GM12873 (cell line): ENCODE measurements at regions not wholly inside any gene's neighbourhood (a gene's known extent, or its start where the extent isn't known, plus 50 kb on each side); places are given as distances from the start of the nearest gene placed in this dataset.

Experiments used
- TF ChIP-seq, protein P1 (sequence below): IDR thresholded peaks from 2 replicates; pipeline ENCODE4 v1.5.1; 2012; ENCODE audit warnings: low read depth, mild to moderate bottlenecking, moderate library complexity, low read length, control low read depth; ENCODE audit not compliant: insufficient read depth; ENCODE audit errors: missing control alignments

DNA sequence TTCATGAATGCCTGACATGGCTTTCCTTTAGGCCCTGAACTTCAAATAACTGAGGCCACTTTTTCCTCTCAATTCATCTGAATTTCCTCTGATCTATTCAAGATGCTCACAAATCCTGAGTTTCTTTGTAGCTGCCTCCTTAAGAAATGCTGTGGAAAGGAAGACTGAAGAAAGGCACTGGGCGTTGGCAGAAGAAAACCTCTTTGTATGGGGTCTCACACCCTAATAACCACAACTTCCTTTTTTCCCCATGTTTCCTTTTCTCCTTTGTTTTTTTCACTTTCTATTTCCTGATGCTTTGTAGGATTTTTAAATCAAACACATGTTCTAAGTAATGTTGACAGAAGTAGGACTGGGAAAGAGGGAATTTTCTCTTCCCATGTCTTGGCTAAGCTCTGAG lies 447.4 kb downstream of the CMPK2 start:
- TF ChIP-seq, protein P1, sequence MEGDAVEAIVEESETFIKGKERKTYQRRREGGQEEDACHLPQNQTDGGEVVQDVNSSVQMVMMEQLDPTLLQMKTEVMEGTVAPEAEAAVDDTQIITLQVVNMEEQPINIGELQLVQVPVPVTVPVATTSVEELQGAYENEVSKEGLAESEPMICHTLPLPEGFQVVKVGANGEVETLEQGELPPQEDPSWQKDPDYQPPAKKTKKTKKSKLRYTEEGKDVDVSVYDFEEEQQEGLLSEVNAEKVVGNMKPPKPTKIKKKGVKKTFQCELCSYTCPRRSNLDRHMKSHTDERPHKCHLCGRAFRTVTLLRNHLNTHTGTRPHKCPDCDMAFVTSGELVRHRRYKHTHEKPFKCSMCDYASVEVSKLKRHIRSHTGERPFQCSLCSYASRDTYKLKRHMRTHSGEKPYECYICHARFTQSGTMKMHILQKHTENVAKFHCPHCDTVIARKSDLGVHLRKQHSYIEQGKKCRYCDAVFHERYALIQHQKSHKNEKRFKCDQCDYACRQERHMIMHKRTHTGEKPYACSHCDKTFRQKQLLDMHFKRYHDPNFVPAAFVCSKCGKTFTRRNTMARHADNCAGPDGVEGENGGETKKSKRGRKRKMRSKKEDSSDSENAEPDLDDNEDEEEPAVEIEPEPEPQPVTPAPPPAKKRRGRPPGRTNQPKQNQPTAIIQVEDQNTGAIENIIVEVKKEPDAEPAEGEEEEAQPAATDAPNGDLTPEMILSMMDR: no peak

DNA sequence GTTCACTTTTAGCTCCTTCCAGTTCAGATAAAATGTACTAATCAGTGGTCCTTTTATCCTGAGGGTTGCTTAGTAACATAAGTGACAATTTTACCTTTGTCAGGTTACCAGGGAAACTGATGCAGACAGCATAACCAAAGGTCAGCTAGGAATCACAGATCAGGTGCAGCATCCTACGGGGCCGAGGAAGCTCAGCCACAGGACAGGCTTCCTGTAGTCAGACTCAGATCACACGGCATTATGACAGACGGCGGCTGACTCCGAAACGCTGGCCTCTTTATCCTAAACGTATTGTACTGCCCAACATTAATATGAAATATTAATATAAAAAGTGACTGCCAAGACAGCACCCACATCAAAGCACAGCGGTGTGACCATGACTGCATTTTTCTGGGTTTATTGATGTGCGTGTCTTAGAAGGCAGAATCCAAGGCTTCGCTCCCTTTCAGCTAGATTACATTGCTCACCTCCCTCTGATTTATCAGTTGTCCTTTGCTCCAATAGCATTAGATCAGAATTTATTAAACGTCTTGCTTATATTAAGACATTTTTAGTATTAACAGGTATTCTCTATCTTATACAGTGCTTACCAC lies 444.5 kb downstream of the CMPK2 start:
- TF ChIP-seq, protein P1: no peak

DNA sequence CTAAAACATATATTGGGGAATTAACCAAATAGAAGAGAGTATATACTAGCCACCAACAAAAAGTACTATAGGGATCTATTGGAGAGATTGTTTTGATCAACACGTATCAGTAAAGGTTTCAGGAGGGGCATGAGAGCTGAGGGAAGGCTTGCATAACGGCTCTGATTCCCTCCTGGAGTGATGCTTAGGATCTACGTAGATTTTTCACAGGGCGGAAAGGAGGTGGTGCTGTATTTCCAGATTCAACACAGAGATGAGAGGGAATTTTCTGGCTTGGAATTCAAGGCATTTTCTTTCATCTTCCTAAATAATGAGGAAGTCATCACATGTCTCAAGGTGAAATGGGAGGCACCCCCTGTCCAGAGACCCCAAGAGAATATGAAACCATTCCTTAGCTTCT lies 443.8 kb downstream of the CMPK2 start:
- TF ChIP-seq, protein P1: no peak

DNA sequence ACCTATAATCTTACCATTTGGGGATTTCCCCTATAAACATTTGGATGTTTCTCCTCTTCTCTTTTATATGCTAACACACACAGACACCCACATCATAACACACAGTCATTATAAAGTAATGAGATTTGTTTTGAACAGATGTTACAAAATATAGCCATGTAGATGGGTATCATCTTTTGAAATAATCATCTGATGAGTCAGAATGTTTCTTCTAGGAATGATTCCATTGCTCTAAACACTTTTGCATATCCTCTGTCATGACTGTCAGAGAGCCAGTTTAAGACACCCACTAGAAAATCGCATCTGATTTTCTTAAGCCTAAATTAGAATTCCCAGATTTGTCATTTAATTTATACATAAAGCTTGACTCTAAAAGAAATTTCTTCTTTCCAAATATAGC lies 442.6 kb downstream of the CMPK2 start:
- TF ChIP-seq, protein P1: no peak

DNA sequence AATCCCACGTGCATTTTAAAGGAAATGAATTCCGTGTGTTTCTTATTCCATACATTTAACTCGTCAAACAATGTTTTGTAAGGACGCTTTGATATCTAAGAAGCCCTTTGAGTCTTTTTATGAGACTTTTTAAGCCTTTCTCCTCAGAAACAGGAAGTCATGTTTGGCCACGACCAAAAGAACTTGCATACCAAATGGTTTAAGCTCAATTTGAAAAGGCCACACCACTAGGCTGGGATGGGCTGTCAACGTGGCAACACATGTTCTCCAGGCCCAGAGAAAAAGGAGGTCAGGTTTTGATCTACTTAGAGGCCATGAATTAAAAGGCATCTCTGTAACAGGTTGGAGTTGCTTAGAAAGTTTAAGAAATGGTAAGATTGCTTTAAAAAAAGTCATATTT lies 441.8 kb downstream of the CMPK2 start:
- TF ChIP-seq, protein P1: no peak

DNA sequence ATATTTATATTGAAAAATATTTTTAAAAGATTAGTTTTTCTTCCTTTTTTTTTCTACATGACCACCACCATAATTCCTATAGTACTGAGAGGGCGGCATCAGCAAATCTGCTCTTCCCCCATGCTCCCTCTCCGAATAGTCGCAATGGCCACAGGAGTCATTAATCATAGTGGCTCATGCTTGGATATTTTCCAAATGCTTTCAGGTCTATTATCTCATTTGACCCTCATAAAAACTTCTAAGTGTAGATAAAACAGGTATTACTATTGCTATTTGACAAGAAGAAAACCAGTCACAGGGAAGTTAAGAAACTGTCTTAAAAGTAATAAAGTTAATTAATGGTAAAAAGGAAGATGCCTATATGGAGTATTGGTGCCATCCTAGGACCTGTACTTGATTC lies 440.7 kb downstream of the CMPK2 start:
- TF ChIP-seq, protein P1: no peak

DNA sequence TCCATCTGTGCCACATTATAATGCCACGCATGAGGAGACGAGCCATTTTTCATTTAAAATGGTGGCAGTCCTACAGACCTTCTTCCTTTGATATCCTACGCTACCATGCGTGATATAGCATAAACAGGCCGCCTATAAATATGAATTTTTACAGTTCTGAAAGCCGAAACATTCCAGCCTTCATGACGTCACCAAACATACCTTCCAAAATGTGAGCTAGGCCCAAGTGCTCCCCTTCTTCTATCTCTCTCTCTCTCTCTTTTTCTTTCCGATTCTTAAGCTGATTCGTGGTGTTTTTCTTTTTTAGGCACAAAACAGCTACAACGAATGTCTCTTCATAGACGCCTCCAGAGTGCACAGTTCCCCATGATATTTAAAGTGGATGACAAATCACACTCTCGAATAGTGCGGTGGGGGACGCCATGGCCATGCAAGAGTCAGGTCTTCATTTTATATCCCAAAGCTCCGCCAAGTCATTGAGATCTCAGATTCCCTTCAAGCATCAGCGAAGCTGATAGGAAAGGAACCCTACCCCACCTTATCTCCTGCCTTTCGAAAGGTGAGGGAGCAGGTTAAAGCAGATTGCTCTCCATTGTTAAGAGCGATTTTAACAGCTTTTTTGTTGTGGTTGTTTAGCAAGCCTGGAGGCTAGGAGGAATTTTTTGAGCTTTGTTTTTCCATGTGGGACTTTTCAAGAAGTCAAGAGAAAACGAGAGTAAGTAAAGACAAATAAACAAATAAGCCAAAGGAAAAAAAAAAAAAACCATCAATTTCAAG lies 436.3 kb downstream of the CMPK2 start:
- TF ChIP-seq, protein P1: no peak
